H9 (cell line): ENCODE measurements at regions not wholly inside any gene's neighbourhood (a gene's known extent, or its start where the extent isn't known, plus 50 kb on each side); places are given as distances from the start of the nearest gene placed in this dataset.
"Not testable (repeated sequence)": the region's sequence is repeated elsewhere in the genome, so short reads cannot be mapped to it uniquely, and the experiment has no call there.

ENCODE experiments used
- DNase-seq: peaks from one replicate; pipeline ENCODE4 v3.0.0-alpha.2; 2017
- H2AFZ ChIP-seq: one replicate; pipeline ENCODE4 v1.6.1; 2013; ENCODE audit warnings: mild to moderate bottlenecking, low read length, control low read depth, moderate library complexity
- H2AK5ac ChIP-seq: 2 replicates; pipeline ENCODE4 v1.6.1; 2013; ENCODE audit warnings: low read length, control low read depth, mixed read lengths; ENCODE audit not compliant: insufficient read length
- H2BK120ac ChIP-seq: one replicate; pipeline ENCODE4 v1.6.1; 2013; ENCODE audit warnings: low read depth, mild to moderate bottlenecking, low read length, control low read depth, inconsistent platforms; ENCODE audit not compliant: poor library complexity, severe bottlenecking
- H2BK12ac ChIP-seq: 2 replicates; pipeline ENCODE4 v1.6.1; 2013; ENCODE audit warnings: low read length, control low read depth, mixed read lengths, low read depth; ENCODE audit not compliant: insufficient read length
- H2BK15ac ChIP-seq: 2 replicates; pipeline ENCODE4 v1.6.1; 2013; ENCODE audit warnings: low read depth, low read length, control low read depth
- H2BK20ac ChIP-seq: one replicate; pipeline ENCODE4 v1.6.1; 2013; ENCODE audit warnings: low read depth, mild to moderate bottlenecking, low read length, control low read depth, inconsistent platforms; ENCODE audit not compliant: poor library complexity, severe bottlenecking
- H2BK5ac ChIP-seq: 2 replicates; pipeline ENCODE4 v1.6.1; 2013; ENCODE audit warnings: low read length, control low read depth, mixed read lengths; ENCODE audit not compliant: insufficient read length
- H3K14ac ChIP-seq: 2 replicates; pipeline ENCODE4 v1.6.1; 2013; ENCODE audit warnings: low read length, control low read depth; ENCODE audit not compliant: insufficient read depth
- H3K18ac ChIP-seq: 2 replicates; pipeline ENCODE4 v1.6.1; 2013; ENCODE audit warnings: low read depth, mild to moderate bottlenecking, mixed read lengths, low read length, control low read depth; ENCODE audit not compliant: insufficient read length
- H3K23ac ChIP-seq: 2 replicates; pipeline ENCODE4 v1.6.1; 2013; ENCODE audit warnings: low read length, control low read depth, mixed read lengths, low read depth; ENCODE audit not compliant: insufficient read length
- H3K23me2 ChIP-seq: 2 replicates; pipeline ENCODE4 v1.6.1; 2013; ENCODE audit warnings: low read depth, mild to moderate bottlenecking, mixed read lengths, low read length, control low read depth; ENCODE audit not compliant: insufficient read length, poor library complexity, severe bottlenecking
- H3K27ac ChIP-seq: 2 replicates; pipeline ENCODE4 v1.5.1; 2013; ENCODE audit warnings: low read length, control low read depth, mixed read lengths, low read depth; ENCODE audit not compliant: insufficient read length
- H3K27me3 ChIP-seq: 2 replicates; pipeline ENCODE4 v1.6.1; 2013; ENCODE audit warnings: low read length, control low read depth, inconsistent platforms; ENCODE audit not compliant: insufficient read depth
- H3K4ac ChIP-seq: 2 replicates; pipeline ENCODE4 v1.6.1; 2013; ENCODE audit warnings: low read depth, mild to moderate bottlenecking, control low read depth, inconsistent platforms, low read length, moderate library complexity
- H3K4me1 ChIP-seq: 2 replicates; pipeline ENCODE4 v1.6.1; 2013; ENCODE audit warnings: low read length, control low read depth, inconsistent platforms; ENCODE audit not compliant: insufficient read depth
- H3K4me2 ChIP-seq: 2 replicates; pipeline ENCODE4 v1.6.1; 2013; ENCODE audit warnings: low read length, control low read depth, mixed read lengths; ENCODE audit not compliant: insufficient read length, insufficient read depth
- H3K56ac ChIP-seq: 2 replicates; pipeline ENCODE4 v1.6.1; 2013; ENCODE audit warnings: low read depth, mild to moderate bottlenecking, mixed read lengths, low read length, control low read depth; ENCODE audit not compliant: insufficient read length
- H3K79me1 ChIP-seq: 2 replicates; pipeline ENCODE4 v1.6.1; 2013; ENCODE audit warnings: low read depth, mild to moderate bottlenecking, moderate library complexity, low read length, control low read depth, inconsistent platforms; ENCODE audit not compliant: insufficient read depth, poor library complexity, severe bottlenecking
- H3K79me2 ChIP-seq: 2 replicates; pipeline ENCODE4 v1.6.1; 2013; ENCODE audit warnings: low read length, control low read depth, inconsistent platforms; ENCODE audit not compliant: insufficient read depth
- H3K9ac ChIP-seq: 2 replicates; pipeline ENCODE4 v1.6.1; 2013; ENCODE audit warnings: low read length, control low read depth, mixed read lengths; ENCODE audit not compliant: insufficient read length; ENCODE audit errors: extremely low read depth
- H3K9me3 ChIP-seq: one replicate; pipeline ENCODE4 v1.6.1; 2013; ENCODE audit warnings: low read depth, low read length, inconsistent platforms; ENCODE audit not compliant: control insufficient read depth
- H3T11ph ChIP-seq: one replicate; pipeline ENCODE4 v1.6.1; 2013; ENCODE audit warnings: mild to moderate bottlenecking, low read length, control low read depth, inconsistent platforms
- H4K20me1 ChIP-seq: one replicate; pipeline ENCODE4 v1.6.1; 2013; ENCODE audit not compliant: control insufficient read depth, insufficient read length, insufficient read depth
- H4K5ac ChIP-seq: 2 replicates; pipeline ENCODE4 v1.6.1; 2013; ENCODE audit warnings: low read depth, mild to moderate bottlenecking, mixed read lengths, low read length, control low read depth; ENCODE audit not compliant: insufficient read length
- H4K8ac ChIP-seq: replicated peaks from 2 replicates; pipeline ENCODE4 v1.6.1; 2013; ENCODE audit warnings: low read length, control low read depth, mixed read lengths, low read depth; ENCODE audit not compliant: insufficient read length
- H4K91ac ChIP-seq: 2 replicates; pipeline ENCODE4 v1.6.1; 2013; ENCODE audit warnings: low read depth, mild to moderate bottlenecking, moderate library complexity, mixed read lengths, low read length, control low read depth; ENCODE audit not compliant: insufficient read length
- H3K27ac Mint-ChIP-seq, 3 experiments: 2 replicates in 2 of 3; 3 replicates in 1 of 3; pipeline ENCODE4 v1.8.0; 2020 to 2021; ENCODE audit warnings: mixed read lengths in 3 of 3, mild to moderate bottlenecking in 1 of 3, moderate library complexity in 1 of 3
- H3K27me3 Mint-ChIP-seq: 2 replicates; pipeline ENCODE4 v1.8.0; 2021; ENCODE audit warnings: low read depth, mild to moderate bottlenecking, moderate library complexity, mixed read lengths
- H3K36me3 Mint-ChIP-seq, 3 experiments: 2 replicates in 2 of 3; 3 replicates in 1 of 3; pipeline ENCODE4 v1.8.0; 2020 to 2021; ENCODE audit warnings: low read depth in 3 of 3, mixed read lengths in 3 of 3; ENCODE audit not compliant: insufficient read depth in 1 of 3
- H3K4me1 Mint-ChIP-seq, 2 experiments: 2 replicates each; pipeline ENCODE4 v1.8.0; 2020; ENCODE audit warnings: mixed read lengths in 2 of 2
- H3K4me3 Mint-ChIP-seq, 2 experiments: 2 replicates in 1 of 2; 3 replicates in 1 of 2; pipeline ENCODE4 v1.8.0; 2020 to 2021; ENCODE audit warnings: mild to moderate bottlenecking in 2 of 2, mixed read lengths in 2 of 2, moderate library complexity in 1 of 2
- H3K9me3 Mint-ChIP-seq, 2 experiments: 2 replicates in 1 of 2; 3 replicates in 1 of 2; pipeline ENCODE4 v1.8.0; 2020; ENCODE audit warnings: mild to moderate bottlenecking in 2 of 2, mixed read lengths in 2 of 2, moderate library complexity in 1 of 2
- WGBS: extraction: QIAGEN DNeasy Blood & Tissue Kit; methylation state at CpG from one replicate; pipeline ENCODE4 v1.1.7; 2013; ENCODE audit warnings: missing lambda C conversion rate, low lambda C conversion rate, mixed read lengths; ENCODE audit not compliant: insufficient read length; ENCODE audit errors: extremely low coverage; 5-methylcytosine and 5-hydroxymethylcytosine counted together
- TF ChIP-seq, protein P1 (sequence below): fragments of 200-600 bp; sonication (generic); conservative IDR thresholded peaks from 3 replicates; pipeline ENCODE4 v1.8.0; 2021; ENCODE audit warnings: antibody characterized with exemption, mild to moderate bottlenecking

DNA sequence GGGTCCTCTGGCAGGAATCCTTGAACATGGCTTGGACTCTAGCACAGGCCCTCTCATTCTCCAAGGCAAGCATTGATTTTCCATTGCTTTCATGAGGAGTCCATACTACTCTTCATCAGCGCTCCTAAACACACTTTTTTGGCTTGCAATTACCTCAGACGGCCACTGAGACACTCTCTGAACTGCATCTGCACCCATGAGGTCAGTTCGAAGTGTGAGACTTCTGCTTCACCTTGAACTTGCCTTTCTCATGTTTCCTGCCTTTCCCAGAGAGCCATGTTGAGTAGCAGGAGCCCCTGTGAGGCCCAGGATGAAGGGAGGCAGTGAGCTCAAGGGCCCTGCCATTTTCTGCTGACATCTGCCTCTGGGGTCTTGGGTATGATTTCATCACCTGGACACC lies 279.2 kb upstream of the ZNF337 start:
- H3K14ac ChIP-seq, H3K79me2 ChIP-seq, H2BK20ac ChIP-seq, H3T11ph ChIP-seq, H3K4ac ChIP-seq, H3K27ac Mint-ChIP-seq, H4K91ac ChIP-seq, H2BK15ac ChIP-seq, H3K79me1 ChIP-seq, H3K4me2 ChIP-seq, H4K20me1 ChIP-seq, H3K36me3 Mint-ChIP-seq, H3K9me3 Mint-ChIP-seq, H2BK120ac ChIP-seq, H2BK12ac ChIP-seq, H3K23me2 ChIP-seq, H3K4me1 ChIP-seq, H2BK5ac ChIP-seq, DNase-seq, H2AFZ ChIP-seq, H3K9me3 ChIP-seq, H3K9ac ChIP-seq, H3K27me3 Mint-ChIP-seq, H3K18ac ChIP-seq, H3K4me3 Mint-ChIP-seq, H3K23ac ChIP-seq, H3K27ac ChIP-seq, H3K4me1 Mint-ChIP-seq, H2AK5ac ChIP-seq, H3K56ac ChIP-seq, H4K5ac ChIP-seq, H4K8ac ChIP-seq, H3K27me3 ChIP-seq: not testable (repeated sequence)
- WGBS, result no CpG with 5 or more reads among the region's 3 CpGs
- TF ChIP-seq, protein P1, sequence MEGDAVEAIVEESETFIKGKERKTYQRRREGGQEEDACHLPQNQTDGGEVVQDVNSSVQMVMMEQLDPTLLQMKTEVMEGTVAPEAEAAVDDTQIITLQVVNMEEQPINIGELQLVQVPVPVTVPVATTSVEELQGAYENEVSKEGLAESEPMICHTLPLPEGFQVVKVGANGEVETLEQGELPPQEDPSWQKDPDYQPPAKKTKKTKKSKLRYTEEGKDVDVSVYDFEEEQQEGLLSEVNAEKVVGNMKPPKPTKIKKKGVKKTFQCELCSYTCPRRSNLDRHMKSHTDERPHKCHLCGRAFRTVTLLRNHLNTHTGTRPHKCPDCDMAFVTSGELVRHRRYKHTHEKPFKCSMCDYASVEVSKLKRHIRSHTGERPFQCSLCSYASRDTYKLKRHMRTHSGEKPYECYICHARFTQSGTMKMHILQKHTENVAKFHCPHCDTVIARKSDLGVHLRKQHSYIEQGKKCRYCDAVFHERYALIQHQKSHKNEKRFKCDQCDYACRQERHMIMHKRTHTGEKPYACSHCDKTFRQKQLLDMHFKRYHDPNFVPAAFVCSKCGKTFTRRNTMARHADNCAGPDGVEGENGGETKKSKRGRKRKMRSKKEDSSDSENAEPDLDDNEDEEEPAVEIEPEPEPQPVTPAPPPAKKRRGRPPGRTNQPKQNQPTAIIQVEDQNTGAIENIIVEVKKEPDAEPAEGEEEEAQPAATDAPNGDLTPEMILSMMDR, result peak; percentile 30; the same call in 2 of the 3 replicates

DNA sequence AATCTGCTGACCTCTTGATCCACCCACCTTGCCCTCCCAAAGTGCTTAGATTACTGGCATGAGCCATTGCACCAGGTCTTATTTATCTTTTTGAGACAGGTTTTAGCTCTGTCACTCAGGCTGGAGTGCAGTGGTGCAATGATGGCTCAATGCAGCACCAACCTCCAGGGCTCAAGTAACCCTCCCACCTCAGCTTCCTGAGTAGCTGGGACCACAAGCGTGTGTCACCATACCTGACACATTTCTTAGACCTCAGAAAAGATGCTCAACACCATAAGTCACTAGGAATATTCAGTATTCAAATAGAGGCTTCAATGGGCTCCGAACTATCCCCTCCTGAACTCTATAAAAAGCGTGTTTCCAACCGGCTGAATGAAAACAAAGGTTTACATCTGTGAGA lies 268.6 kb upstream of the ZNF337 start:
- H3K4me1 Mint-ChIP-seq, H4K5ac ChIP-seq, H2BK15ac ChIP-seq, H3K27ac ChIP-seq, H3K23me2 ChIP-seq, H3K27ac Mint-ChIP-seq, H3K4ac ChIP-seq, H3K79me1 ChIP-seq, H3K27me3 ChIP-seq, H3K9ac ChIP-seq, H3K4me3 Mint-ChIP-seq, H4K20me1 ChIP-seq, DNase-seq, H2AK5ac ChIP-seq, H2BK5ac ChIP-seq, H2BK20ac ChIP-seq, H3K56ac ChIP-seq, H3K9me3 Mint-ChIP-seq, H2AFZ ChIP-seq, H3K4me1 ChIP-seq, H3K14ac ChIP-seq, H3K9me3 ChIP-seq, H3K4me2 ChIP-seq, H4K91ac ChIP-seq, H4K8ac ChIP-seq, H2BK12ac ChIP-seq, H3K27me3 Mint-ChIP-seq, H3K36me3 Mint-ChIP-seq, H2BK120ac ChIP-seq, H3K18ac ChIP-seq, H3T11ph ChIP-seq, H3K23ac ChIP-seq, H3K79me2 ChIP-seq: not testable (repeated sequence)
- no CpG with 5 or more reads among the region's 4 CpGs for WGBS
